ENCODE measurements at regions not wholly inside any gene's neighbourhood (a gene's known extent, or its start where the extent isn't known, plus 50 kb on each side); places are given as distances from the start of the nearest gene placed in this dataset.

- Histone ChIP-seq H3K18ac (ENCODE audit: insufficient read length, low read depth, low read length) (no peak overlapping the region), H3K4ac (ENCODE audit: low read depth, low read length) (no peak overlapping the region), H2BK12ac (ENCODE audit: insufficient read length, low read depth, low read length) (no peak overlapping the region), H3K23me2 (ENCODE audit: insufficient read length, low read depth, low read length, poor library complexity, severe bottlenecking) (no peaks in the 10 kb centered on the region), H3K27ac (ENCODE audit: insufficient read length, low read depth, low read length) (no peak overlapping the region), H3K9ac (ENCODE audit: extremely low read depth, insufficient read length, low read length) (no peak overlapping the region), H2BK20ac (ENCODE audit: low read depth, low read length, poor library complexity, severe bottlenecking) (no peak overlapping the region), H3T11ph (ENCODE audit: low read length) (no peak overlapping the region), H4K5ac (ENCODE audit: insufficient read length, low read depth, low read length) (no peak overlapping the region), H4K8ac (replicated peaks; ENCODE audit: insufficient read length, low read depth, low read length) (no peak overlapping the region), H3K9me3 (ENCODE audit: control insufficient read depth, low read depth, low read length) (no peaks in the 10 kb centered on the region), H3K79me2 (ENCODE audit: insufficient read depth, low read length) (no peaks in the 10 kb centered on the region), H2BK5ac (ENCODE audit: insufficient read length, low read length) (no peak overlapping the region), H2AK5ac (ENCODE audit: insufficient read length, low read length) (no peak overlapping the region), H2BK15ac (ENCODE audit: low read depth, low read length) (no peak overlapping the region), H3K23ac (ENCODE audit: insufficient read length, low read depth, low read length) (no peak overlapping the region), H4K91ac (ENCODE audit: insufficient read length, low read depth, low read length) (no peak overlapping the region), H3K27me3 (ENCODE audit: insufficient read depth, low read length) (no peaks in the 10 kb centered on the region), H2AFZ (ENCODE audit: low read length) (no peak overlapping the region), H2BK120ac (ENCODE audit: low read depth, low read length, poor library complexity, severe bottlenecking) (no peak overlapping the region), H3K4me1 (ENCODE audit: insufficient read depth, low read length) (no peaks in the 10 kb centered on the region; the same call in 1 of the 2 replicates), H3K4me2 (ENCODE audit: insufficient read depth, insufficient read length, low read length) (no peak overlapping the region), H3K14ac (ENCODE audit: insufficient read depth, low read length) (no peak overlapping the region), H4K20me1 (ENCODE audit: control insufficient read depth, insufficient read depth, insufficient read length) (no peaks in the 10 kb centered on the region), H3K79me1 (ENCODE audit: insufficient read depth, low read depth, low read length, poor library complexity, severe bottlenecking) (no peaks in the 10 kb centered on the region), H3K56ac (ENCODE audit: insufficient read length, low read depth, low read length) (no peak overlapping the region)
- no peak overlapping the region for H3K4me3 Mint-ChIP-seq
- no peaks in the 10 kb centered on the region for H3K36me3 Mint-ChIP-seq (ENCODE audit: insufficient read depth in 1 of 3, low read depth in 3 of 3)
- H3K27me3 Mint-ChIP-seq (ENCODE audit: low read depth), result no peaks in the 10 kb centered on the region
- peaks cover 18 to 20% of the 10 kb centered on the region in 2 experiments for H3K4me1 Mint-ChIP-seq
- no peak for TF ChIP-seq CTCF (conservative IDR thresholded peaks at IDR 0.05)
- no peak overlapping the region for H3K27ac Mint-ChIP-seq
- DNase-seq, result no peak
- no peaks in the 10 kb centered on the region for H3K9me3 Mint-ChIP-seq
Measured at GRCh38 chr5:143642791-143643190, 169.2 kb upstream of the HMHB1 start.

All from H9 (cell line).